ENCODE measurements at regions not wholly inside any gene's neighbourhood (a gene's known extent, or its start where the extent isn't known, plus 50 kb on each side); places are given as distances from the start of the nearest gene placed in this dataset.

GRCh38 chr4:147220833-147221232, 260.1 kb upstream of the EDNRA start:
- H3K27ac Mint-ChIP-seq: no peak overlapping the region
- no peak for DNase-seq (ENCODE audit: low spot score, unreplicated experiment)
- H3K36me3 Mint-ChIP-seq (ENCODE audit: insufficient read depth): no peaks in the 10 kb centered on the region
- no peak overlapping the region for H3K4me3 Mint-ChIP-seq (ENCODE audit: low read depth)
- no peak for TF ChIP-seq CTCF (IDR thresholded peaks at IDR 0.05; ENCODE audit: unreplicated experiment)
- no peaks in the 10 kb centered on the region for H3K27me3 Mint-ChIP-seq
- no peaks in the 10 kb centered on the region for H3K9me3 Mint-ChIP-seq (ENCODE audit: low read depth)
- H3K4me1 Mint-ChIP-seq (ENCODE audit: low read depth): no peaks in the 10 kb centered on the region

GRCh38 chr4:147222906-147223305, 258.0 kb upstream of the EDNRA start:
- Mint-ChIP-seq H3K36me3 (ENCODE audit: insufficient read depth) (no peaks in the 10 kb centered on the region), H3K9me3 (ENCODE audit: low read depth) (no peaks in the 10 kb centered on the region), H3K27ac (peak overlapping the region; percentile 49), H3K4me3 (ENCODE audit: low read depth) (no peak overlapping the region), H3K4me1 (ENCODE audit: low read depth) (no peaks in the 10 kb centered on the region), H3K27me3 (no peaks in the 10 kb centered on the region)
- no peak for DNase-seq (ENCODE audit: low spot score, unreplicated experiment)
- TF ChIP-seq CTCF (IDR thresholded peaks at IDR 0.05; ENCODE audit: unreplicated experiment): no peak

GRCh38 chr4:147223576-147223975, 257.3 kb upstream of the EDNRA start:
- H3K9me3 Mint-ChIP-seq (ENCODE audit: low read depth): no peaks in the 10 kb centered on the region
- no peak for TF ChIP-seq CTCF (IDR thresholded peaks at IDR 0.05; ENCODE audit: unreplicated experiment)
- H3K27ac Mint-ChIP-seq: no peak overlapping the region
- no peaks in the 10 kb centered on the region for H3K4me1 Mint-ChIP-seq (ENCODE audit: low read depth)
- no peak for DNase-seq (ENCODE audit: low spot score, unreplicated experiment)
- H3K4me3 Mint-ChIP-seq (ENCODE audit: low read depth): no peak overlapping the region
- H3K36me3 Mint-ChIP-seq (ENCODE audit: insufficient read depth): no peaks in the 10 kb centered on the region
- H3K27me3 Mint-ChIP-seq: no peaks in the 10 kb centered on the region

- no peak overlapping the region for H3K4me3 Mint-ChIP-seq (ENCODE audit: low read depth)
- no peaks in the 10 kb centered on the region for H3K27me3 Mint-ChIP-seq
- no peak for DNase-seq (ENCODE audit: low spot score, unreplicated experiment)
- no peaks in the 10 kb centered on the region for H3K9me3 Mint-ChIP-seq (ENCODE audit: low read depth)
- H3K36me3 Mint-ChIP-seq (ENCODE audit: insufficient read depth): no peaks in the 10 kb centered on the region
- no peaks in the 10 kb centered on the region for H3K4me1 Mint-ChIP-seq (ENCODE audit: low read depth)
- H3K27ac Mint-ChIP-seq: no peak overlapping the region
- no peak for TF ChIP-seq CTCF (IDR thresholded peaks at IDR 0.05; ENCODE audit: unreplicated experiment)
Observed at GRCh38 chr4:147236806-147237205, 244.1 kb upstream of the EDNRA start.

GRCh38 chr4:147244786-147245185, 236.1 kb upstream of the EDNRA start:
- H3K36me3 Mint-ChIP-seq (ENCODE audit: insufficient read depth): no peaks in the 10 kb centered on the region
- TF ChIP-seq CTCF (IDR thresholded peaks at IDR 0.05; ENCODE audit: unreplicated experiment): no peak
- H3K27me3 Mint-ChIP-seq: no peaks in the 10 kb centered on the region
- H3K27ac Mint-ChIP-seq: no peak overlapping the region
- H3K4me3 Mint-ChIP-seq (ENCODE audit: low read depth): no peak overlapping the region
- no peak for DNase-seq (ENCODE audit: low spot score, unreplicated experiment)
- no peaks in the 10 kb centered on the region for H3K9me3 Mint-ChIP-seq (ENCODE audit: low read depth)
- peaks cover 5% of the 10 kb centered on the region for H3K4me1 Mint-ChIP-seq (ENCODE audit: low read depth)

All from progenitor cell of endocrine pancreas (in vitro differentiated cells).